ENCODE measurements at regions not wholly inside any gene's neighbourhood (a gene's known extent, or its start where the extent isn't known, plus 50 kb on each side); places are given as distances from the start of the nearest gene placed in this dataset.

DNA sequence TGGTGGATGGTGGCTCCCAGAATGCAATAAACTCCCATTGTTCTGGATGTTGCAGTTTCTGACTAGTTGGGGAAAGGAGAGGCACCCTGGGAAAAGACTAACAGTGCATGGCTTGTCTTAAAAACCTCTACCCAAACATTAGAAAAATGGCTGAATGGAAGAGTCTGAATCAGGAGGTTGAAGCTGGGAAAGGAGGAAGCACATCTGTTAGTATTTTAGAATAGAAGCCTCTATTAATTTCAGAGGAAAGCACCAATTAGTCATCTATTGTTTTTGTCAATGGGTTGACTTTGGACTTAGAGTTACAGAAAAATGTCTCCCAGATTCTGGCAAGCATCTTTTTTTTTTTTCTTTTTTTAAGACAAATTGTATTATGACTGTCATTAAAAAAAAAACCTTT, 56.1 kb upstream of the ELMO1 start:
- no peak for DNase-seq
- H3K27ac ChIP-seq, result no peak overlapping the region
- TF ChIP-seq POLR2A (IDR thresholded peaks at IDR 0.05), result no peak
- TF ChIP-seq, protein P1, sequence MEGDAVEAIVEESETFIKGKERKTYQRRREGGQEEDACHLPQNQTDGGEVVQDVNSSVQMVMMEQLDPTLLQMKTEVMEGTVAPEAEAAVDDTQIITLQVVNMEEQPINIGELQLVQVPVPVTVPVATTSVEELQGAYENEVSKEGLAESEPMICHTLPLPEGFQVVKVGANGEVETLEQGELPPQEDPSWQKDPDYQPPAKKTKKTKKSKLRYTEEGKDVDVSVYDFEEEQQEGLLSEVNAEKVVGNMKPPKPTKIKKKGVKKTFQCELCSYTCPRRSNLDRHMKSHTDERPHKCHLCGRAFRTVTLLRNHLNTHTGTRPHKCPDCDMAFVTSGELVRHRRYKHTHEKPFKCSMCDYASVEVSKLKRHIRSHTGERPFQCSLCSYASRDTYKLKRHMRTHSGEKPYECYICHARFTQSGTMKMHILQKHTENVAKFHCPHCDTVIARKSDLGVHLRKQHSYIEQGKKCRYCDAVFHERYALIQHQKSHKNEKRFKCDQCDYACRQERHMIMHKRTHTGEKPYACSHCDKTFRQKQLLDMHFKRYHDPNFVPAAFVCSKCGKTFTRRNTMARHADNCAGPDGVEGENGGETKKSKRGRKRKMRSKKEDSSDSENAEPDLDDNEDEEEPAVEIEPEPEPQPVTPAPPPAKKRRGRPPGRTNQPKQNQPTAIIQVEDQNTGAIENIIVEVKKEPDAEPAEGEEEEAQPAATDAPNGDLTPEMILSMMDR (IDR thresholded peaks at IDR 0.05), result no peak
- no peaks in the 10 kb centered on the region for H3K27me3 ChIP-seq
- no peak overlapping the region for H3K4me3 ChIP-seq
- no peaks in the 10 kb centered on the region for H3K4me1 ChIP-seq
- no peaks in the 10 kb centered on the region for H3K36me3 ChIP-seq
- H3K9me3 ChIP-seq, result no peaks in the 10 kb centered on the region

DNA sequence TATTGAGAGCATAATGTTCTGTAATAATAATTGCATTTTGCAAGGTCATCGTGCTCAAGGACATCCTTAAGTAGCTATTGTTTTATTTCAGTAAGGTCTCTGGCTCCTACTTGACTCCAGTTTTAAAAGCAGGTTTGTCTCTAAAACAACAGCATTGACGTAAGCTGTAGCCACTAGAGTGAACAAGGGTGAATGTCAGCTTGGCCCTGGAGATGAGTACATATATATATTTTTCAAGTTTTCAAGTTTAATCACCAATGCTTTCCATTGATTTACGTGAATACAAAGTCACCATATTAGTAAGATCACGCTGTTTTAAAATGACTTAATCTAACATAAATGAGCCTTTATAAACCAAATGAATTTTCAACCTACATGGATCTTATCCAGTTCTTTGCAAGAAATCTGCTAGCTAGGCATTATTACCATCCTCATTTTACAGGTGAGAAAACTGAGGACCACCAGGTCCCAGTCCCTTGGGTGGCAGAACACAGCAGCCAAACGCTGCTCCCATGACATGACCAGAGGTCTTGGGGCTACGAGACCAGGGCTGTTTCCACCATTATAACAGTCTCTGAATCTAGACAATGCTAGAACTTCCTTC, 57.2 kb upstream of the ELMO1 start:
- Histone ChIP-seq H3K9me3 (no peaks in the 10 kb centered on the region), H3K36me3 (no peaks in the 10 kb centered on the region), H3K4me1 (no peaks in the 10 kb centered on the region), H3K27ac (no peak overlapping the region), H3K27me3 (no peaks in the 10 kb centered on the region), H3K4me3 (no peak overlapping the region)
- DNase-seq, result no peak
- no peak for TF ChIP-seq POLR2A (IDR thresholded peaks at IDR 0.05)
- TF ChIP-seq, protein P1 (IDR thresholded peaks at IDR 0.05), result no peak

DNA sequence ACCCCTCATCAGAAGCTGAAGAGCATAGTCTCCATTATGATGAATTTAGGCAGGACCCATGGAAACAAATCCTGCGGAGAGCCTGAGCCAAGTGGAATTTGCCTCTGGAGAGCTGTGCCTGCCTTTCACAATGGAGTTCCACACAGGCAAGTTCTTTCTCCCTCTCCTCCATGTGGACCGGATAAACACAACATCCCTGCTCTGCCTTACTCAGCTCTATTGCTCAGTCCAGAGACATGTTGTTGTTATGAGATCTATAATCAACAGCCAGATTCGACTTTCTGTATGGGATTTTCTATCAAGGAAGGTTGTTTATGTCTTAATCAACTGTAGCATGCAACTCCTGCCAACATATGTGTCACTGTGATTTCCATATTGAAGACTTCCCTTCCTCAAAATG, 59.5 kb upstream of the ELMO1 start:
- TF ChIP-seq POLR2A (IDR thresholded peaks at IDR 0.05), result no peak
- TF ChIP-seq, protein P1 (IDR thresholded peaks at IDR 0.05), result no peak
- Histone ChIP-seq H3K4me1 (no peaks in the 10 kb centered on the region), H3K27ac (no peak overlapping the region), H3K27me3 (no peaks in the 10 kb centered on the region), H3K36me3 (no peaks in the 10 kb centered on the region), H3K4me3 (no peak overlapping the region), H3K9me3 (no peaks in the 10 kb centered on the region)
- no peak for DNase-seq

DNA sequence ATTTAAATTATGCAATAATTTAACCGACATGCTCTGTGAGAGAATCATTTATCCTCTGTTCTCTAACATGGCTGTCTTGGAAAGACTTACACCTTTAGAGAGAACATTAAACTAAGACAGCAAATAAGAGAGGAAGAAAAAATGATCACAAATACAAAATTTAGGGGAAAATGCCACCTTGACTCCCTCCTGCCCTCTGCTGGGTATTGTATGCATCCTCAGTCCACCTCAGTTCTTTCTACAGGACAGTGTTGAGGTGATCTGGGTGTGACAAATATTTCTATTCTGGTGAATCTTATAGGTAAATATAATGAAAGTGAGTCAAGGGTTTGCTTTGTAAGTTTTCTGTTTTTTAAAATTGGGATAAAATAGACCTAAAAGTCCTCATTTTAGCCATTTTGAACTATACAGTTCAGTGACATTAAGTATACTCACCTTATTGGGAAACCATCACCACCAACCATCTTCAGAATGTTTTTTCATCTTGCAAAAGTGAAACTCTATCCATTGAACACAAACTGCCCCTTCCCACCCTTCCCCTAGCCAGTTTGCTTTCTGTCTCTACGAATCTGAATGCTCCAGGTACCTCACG, 61.5 kb upstream of the ELMO1 start:
- H3K4me1 ChIP-seq, result no peaks in the 10 kb centered on the region
- H3K27ac ChIP-seq, result no peak overlapping the region
- H3K4me3 ChIP-seq, result no peak overlapping the region
- no peaks in the 10 kb centered on the region for H3K36me3 ChIP-seq
- TF ChIP-seq, protein P1 (IDR thresholded peaks at IDR 0.05), result peak; percentile 21 to 55 (median 48)
- no peak for TF ChIP-seq POLR2A (IDR thresholded peaks at IDR 0.05)
- no peaks in the 10 kb centered on the region for H3K27me3 ChIP-seq
- DNase-seq, result no peak
- H3K9me3 ChIP-seq, result no peaks in the 10 kb centered on the region

DNA sequence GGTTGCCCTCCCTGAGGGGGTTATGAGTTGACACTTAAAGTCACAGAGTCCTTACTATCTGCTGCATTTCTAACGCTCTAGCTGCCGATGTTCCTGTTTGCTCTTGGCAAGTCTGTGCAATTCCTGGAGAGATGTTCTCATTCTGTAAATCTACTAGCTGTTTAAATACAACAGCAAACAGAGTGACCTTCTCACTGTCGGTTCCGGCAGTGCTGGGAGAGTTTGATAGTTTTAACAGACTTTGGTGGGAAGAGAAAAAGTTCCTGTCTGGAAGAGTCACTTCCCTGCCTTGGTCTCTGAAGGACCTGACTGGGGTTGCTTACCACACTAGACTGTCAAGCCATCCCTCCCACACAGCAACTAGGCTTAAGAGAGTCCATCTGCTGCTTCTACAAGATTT, 63.3 kb upstream of the ELMO1 start:
- Histone ChIP-seq H3K27me3 (no peaks in the 10 kb centered on the region), H3K9me3 (no peaks in the 10 kb centered on the region), H3K36me3 (no peaks in the 10 kb centered on the region), H3K4me3 (no peak overlapping the region), H3K27ac (no peak overlapping the region), H3K4me1 (no peaks in the 10 kb centered on the region)
- DNase-seq, result no peak
- TF ChIP-seq POLR2A (IDR thresholded peaks at IDR 0.05), result no peak

DNA sequence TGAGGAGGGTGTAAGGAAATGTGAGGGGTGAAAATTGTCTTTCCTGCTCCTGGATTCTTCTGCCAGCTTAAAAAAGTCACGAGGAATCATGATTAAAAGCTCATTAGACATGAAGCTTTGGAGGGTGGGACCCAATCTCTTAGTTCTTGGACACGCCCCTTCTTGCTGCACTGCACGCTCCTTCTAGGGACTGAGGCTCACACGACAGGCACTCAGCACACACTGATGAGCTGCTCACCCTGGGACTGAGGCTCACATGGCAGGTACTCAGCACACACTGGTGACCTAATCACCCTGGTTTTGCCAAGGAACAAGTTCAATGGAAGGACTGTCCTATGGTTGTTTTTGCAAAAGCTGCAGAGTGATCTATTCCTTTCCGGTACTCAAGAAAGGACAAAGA, 65.8 kb upstream of the ELMO1 start:
- DNase-seq, result no peak
- H3K4me1 ChIP-seq, result no peaks in the 10 kb centered on the region
- no peak overlapping the region for H3K4me3 ChIP-seq
- no peak for TF ChIP-seq POLR2A (IDR thresholded peaks at IDR 0.05)
- TF ChIP-seq, protein P1 (IDR thresholded peaks at IDR 0.05), result no peak
- no peak overlapping the region for H3K27ac ChIP-seq
- H3K9me3 ChIP-seq, result no peaks in the 10 kb centered on the region
- H3K27me3 ChIP-seq, result no peaks in the 10 kb centered on the region
- H3K36me3 ChIP-seq, result no peaks in the 10 kb centered on the region

Measured in Peyer's patch (tissue), 4 donors.